ENCODE measurements at regions not wholly inside any gene's neighbourhood (a gene's known extent, or its start where the extent isn't known, plus 50 kb on each side); places are given as distances from the start of the nearest gene placed in this dataset.
"Not testable (repeated sequence)": the region's sequence is repeated elsewhere in the genome, so short reads cannot be mapped to it uniquely, and the experiment has no call there.

GRCh38 chr4:133379681-133380438 is 230.8 kb downstream of the PCDH10 start:
- DNase-seq (ENCODE audit: low read depth in 2 of 3, low spot score in 2 of 3): no peak

- DNase-seq (ENCODE audit: low read depth in 2 of 3, low spot score in 2 of 3): no peak
These were observed 228.2 kb downstream of the PCDH10 start for GRCh38 chr4:133377286-133377685.

DNA sequence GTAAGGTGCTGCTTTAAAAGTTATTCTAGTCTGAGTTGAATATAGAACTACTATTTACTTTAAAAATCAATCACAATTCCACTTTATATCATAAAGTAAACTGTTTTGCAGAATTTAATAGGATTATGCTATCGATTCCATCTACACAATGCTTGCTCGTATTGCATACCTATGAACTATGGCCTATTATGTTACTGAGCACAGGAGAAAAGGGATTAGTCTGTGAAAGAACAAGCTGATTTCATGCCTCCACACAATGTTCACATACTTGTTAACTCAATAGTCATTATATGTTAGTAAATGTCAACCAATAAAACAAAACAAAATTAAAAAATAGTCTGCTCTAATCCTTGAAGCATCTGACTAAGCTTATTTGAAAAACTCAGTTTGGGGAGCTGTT is 223.6 kb downstream of the PCDH10 start:
- DNase-seq (ENCODE audit: low read depth in 2 of 3, low spot score in 2 of 3): no peak

DNA sequence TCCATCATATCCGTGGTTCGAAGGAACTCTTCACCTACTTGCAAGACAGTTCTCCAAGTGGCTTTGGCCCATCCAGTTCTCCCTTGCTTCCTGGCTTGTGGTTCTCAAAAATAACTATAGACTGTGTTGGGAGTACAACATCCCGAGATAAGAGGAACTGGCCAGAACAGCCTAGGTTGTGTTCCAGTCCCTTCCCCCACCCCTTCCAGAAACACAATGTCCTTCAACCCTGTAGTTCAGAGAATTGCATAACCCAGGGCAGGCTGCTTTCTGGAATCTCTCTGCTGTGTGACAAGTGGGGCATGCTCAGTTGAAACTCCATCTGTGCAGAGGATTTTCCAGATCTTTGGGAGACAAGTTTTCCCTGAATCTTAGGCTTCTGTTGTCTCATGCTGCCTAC is 206.5 kb downstream of the PCDH10 start:
- no peak for DNase-seq (ENCODE audit: low read depth in 2 of 3, low spot score in 2 of 3)

- no peak for DNase-seq (ENCODE audit: low read depth in 2 of 3, low spot score in 2 of 3)
These were observed 198.3 kb downstream of the PCDH10 start for GRCh38 chr4:133347409-133347808.

DNA sequence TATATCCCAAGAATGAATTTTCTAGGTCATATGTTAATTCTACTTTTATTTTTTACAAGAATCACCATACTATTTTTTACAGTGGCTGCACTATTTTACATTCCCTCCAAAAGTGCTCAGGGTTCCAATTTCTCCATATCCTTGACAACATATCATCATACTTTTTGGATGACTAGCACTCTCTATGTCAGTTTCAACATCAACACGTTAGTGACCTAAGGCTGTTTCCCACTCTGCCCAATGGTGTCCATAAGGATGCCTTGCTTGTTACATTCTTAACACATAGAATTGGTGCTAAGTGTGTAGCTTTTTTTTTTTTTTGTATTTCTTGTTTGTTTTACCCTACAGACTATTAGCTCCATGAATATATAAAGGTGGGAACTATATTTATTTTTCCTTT is 175.4 kb downstream of the PCDH10 start:
- no peak for DNase-seq (ENCODE audit: low read depth in 2 of 3, low spot score in 2 of 3)

DNA sequence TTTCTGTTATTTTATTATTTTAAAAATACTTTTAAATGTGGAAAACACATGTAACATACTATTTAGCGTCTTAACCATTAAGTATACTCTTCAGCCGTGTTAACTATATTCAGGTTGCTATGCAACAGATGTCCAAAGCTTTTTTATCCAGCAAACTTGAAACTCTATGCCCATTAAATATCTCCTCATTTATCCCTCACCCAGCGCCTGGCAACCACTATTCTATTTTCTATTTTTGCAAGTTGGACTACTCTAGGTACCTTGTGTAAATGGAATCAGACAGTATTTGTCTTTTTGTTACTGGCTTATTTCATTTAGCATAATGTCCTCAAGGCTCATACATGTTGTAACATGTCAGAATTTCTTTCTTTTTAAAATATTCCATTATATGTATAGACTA is 174.6 kb downstream of the PCDH10 start:
- DNase-seq (ENCODE audit: low read depth in 2 of 3, low spot score in 2 of 3): no peak

GRCh38 chr4:133320576-133321170 is 171.6 kb downstream of the PCDH10 start:
- peak in 2 of 3 donors; percentile 6 to 31 for DNase-seq (ENCODE audit: low read depth in 2 of 3, low spot score in 2 of 3)

- no peak for DNase-seq (ENCODE audit: low read depth in 2 of 3, low spot score in 2 of 3)
These were observed 167.8 kb downstream of the PCDH10 start for GRCh38 chr4:133316909-133317308.

DNA sequence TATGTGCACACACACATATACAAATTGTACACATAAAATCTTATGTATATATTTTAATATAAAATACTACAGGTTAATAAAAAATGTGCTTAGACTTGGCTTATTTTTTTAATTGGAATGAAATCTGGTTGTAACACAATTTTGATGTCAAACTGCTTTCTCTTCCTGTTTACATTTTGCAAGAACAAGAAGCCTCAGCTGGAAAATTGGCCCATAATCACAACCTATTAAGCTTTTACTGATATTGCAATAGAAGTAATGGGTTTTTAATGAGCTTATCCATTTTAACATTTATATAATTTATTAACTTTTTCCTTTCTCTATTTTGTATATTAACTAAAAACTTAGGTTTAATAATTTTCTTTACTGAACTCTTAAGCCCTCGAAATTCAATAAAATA is 165.9 kb downstream of the PCDH10 start:
- no peak for DNase-seq (ENCODE audit: low read depth in 2 of 3, low spot score in 2 of 3)

- no peak for DNase-seq (ENCODE audit: low read depth in 2 of 3, low spot score in 2 of 3)
These were observed 138.3 kb downstream of the PCDH10 start for GRCh38 chr4:133287396-133287795.

GRCh38 chr4:133278591-133278990 is 129.5 kb downstream of the PCDH10 start:
- DNase-seq (ENCODE audit: low read depth in 2 of 3, low spot score in 2 of 3): no peak

GRCh38 chr4:133277940-133278339 is 128.8 kb downstream of the PCDH10 start:
- not testable (repeated sequence) for DNase-seq (ENCODE audit: low read depth in 2 of 3, low spot score in 2 of 3)

DNA sequence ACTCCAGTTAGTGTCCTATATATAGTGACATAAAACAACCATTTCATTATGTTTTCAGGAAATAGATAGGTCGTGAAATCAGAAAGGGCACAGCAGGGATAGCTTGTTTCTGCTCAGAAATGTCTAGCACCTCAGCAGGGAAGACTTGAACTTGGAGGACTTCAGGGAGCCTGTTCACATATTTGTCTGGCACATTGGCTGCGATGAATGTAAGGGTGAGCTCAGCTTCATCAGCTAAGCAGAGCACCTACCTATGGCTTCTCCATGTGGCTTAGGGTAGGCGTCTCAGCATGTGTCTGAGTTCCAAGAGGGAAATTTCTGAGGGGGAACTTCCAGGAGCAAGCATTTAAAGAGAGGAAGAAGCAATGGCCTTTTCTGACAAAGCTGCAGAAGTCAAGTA is 126.2 kb downstream of the PCDH10 start:
- no peak for DNase-seq (ENCODE audit: low read depth in 2 of 3, low spot score in 2 of 3)

DNA sequence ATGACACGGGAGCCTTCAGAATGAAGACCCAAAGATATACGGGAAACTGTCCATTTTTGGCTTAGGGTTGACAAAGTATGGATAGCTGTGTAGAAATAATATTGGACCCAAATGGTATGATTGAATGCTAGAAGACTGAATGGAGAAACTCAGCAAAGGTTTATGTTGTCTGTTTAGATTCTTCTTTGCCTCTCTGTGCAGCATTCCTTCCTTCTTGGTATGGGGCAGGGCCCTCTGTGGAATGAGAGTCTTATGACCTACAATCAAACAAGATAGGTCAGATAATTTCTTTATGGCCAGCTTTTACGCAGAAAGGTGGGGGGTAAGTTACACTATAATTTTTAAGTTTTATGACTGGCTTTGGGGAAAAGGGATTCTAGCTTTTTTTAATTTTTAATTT is 124.3 kb downstream of the PCDH10 start:
- no peak for DNase-seq (ENCODE audit: low read depth in 2 of 3, low spot score in 2 of 3)

DNA sequence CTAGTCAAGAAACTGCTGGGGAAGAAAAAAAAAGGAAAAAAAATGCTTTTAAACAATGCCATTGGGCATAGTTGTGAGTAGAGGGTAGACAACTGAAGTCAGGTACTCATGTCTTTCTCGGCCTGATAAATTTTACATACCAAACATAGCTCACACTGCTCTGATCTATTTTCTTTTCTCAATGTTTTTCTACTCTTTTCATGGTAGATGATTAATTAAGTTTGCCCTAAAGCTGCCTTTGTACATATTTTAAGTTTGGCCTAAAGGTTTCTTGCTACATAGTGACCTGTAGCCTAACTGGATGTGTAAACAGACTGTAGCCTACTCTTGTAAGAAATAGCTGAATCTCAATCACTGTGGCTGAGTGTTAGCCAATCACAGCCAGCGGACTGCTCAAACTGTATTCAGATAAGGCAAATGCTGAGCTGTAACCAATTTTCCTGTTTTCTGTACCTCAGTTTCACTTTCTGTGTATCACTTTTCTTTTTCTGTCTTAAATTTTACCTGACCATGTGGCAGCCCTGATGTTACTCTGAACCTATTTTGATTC is 121.0 kb downstream of the PCDH10 start:
- DNase-seq (ENCODE audit: low read depth in 2 of 3, low spot score in 2 of 3): no peak

GRCh38 chr4:133268205-133268604 is 119.1 kb downstream of the PCDH10 start:
- no peak for DNase-seq (ENCODE audit: low read depth in 2 of 3, low spot score in 2 of 3)

DNA sequence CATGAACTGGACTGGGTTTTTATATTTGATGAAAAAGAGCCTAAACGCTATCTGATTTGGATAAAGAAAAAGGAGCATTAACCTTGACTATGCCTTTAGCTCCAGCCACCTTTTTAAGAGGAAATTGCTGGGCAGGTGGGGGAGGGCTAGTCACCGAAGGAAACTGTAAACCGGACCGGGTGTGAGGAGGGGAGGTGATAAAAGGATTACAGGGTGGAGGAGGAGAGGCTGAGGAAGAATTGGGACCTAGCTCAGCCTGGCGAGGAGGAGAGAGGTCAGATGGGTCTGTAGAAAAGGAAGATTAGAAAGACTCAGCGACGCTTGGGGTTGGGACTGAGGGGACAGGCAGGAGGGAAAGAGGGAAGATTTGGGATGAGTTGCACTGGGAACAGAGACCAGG is 118.4 kb downstream of the PCDH10 start:
- not testable (repeated sequence) for DNase-seq (ENCODE audit: low read depth in 2 of 3, low spot score in 2 of 3)

DNA sequence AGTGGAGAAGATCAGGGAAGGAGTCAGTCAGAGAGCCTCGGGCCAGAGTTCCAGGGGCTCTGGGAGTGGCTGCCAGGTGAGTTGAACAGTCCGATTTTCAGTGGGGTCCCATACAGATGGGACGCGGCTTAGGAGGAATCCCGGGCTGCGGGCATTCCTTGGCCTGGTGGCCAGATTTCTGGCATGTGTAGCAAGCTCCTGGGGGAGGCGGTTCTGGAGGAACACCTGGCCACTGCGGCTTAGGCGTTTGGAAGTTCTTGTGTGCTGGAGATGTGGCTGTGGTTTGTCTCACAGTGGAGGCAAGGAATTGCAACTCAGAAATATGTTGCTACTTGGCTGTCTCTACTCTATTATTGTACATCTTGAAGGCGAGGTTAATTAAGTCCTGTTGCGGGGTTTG is 117.9 kb downstream of the PCDH10 start:
- DNase-seq (ENCODE audit: low read depth in 2 of 3, low spot score in 2 of 3): not testable (repeated sequence)

GRCh38 chr4:133264251-133264650 is 115.2 kb downstream of the PCDH10 start:
- DNase-seq (ENCODE audit: low read depth in 2 of 3, low spot score in 2 of 3): not testable (repeated sequence)

GRCh38 chr4:133263104-133263503 is 114.0 kb downstream of the PCDH10 start:
- DNase-seq (ENCODE audit: low read depth in 2 of 3, low spot score in 2 of 3): no peak

DNA sequence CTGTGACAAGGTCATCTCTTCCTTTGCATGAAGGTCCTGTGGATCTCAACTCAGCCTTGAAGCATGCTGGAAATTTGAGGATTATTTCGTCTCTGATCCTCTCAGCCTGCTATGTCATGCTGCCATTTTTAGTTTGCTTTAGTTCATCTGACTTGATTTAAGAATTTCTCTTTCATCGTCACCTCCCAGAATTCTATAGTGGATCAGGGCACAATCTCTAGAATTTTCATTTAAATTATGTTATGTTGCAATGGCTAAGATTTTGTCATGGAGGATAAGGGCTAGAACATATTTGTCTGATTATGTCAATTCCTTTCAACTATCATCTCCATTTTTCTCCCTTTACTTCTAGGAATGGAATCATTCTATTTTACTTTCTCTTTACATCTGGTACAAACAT is 98.8 kb downstream of the PCDH10 start:
- DNase-seq (ENCODE audit: low read depth in 2 of 3, low spot score in 2 of 3): no peak
